DOHH2 (cell line): ENCODE measurements at regions not wholly inside any gene's neighbourhood (a gene's known extent, or its start where the extent isn't known, plus 50 kb on each side); places are given as distances from the start of the nearest gene placed in this dataset.

Source experiments
- CTCF ChIP-seq: fragments of 200-600 bp; sonication (generic); IDR thresholded peaks from one replicate; pipeline ENCODE4 v1.5.1; 2014; ENCODE audit warnings: antibody characterized with exemption, mild to moderate bottlenecking, low read depth, low read length; ENCODE audit not compliant: poor library complexity, severe bottlenecking
- EZH2phosphoT487 ChIP-seq: fragments of 200-600 bp; sonication (generic); IDR thresholded peaks from 2 replicates; pipeline ENCODE4 v1.6.1; 2017; ENCODE audit warnings: borderline replicate concordance, mild to moderate bottlenecking, antibody characterized with exemption, low read length, moderate library complexity, mixed read lengths

DNA sequence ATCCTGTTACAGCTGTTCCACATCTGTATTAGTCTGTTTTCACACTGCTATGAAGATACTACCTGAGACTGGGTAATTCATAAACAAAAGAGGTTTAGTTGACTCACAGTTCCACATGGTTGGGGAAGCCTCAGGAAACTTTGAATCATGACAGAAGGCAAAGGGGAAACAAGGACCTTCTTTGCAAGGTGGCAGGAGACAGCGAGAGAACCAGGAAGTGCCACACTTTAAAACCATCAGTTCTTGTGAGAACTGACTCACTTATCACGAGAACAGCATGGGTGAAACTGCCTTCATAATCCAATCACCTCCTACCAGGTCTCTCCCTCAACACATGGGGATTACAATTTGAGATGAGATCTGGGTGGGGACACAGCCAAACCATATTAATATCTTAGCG is 110.3 kb upstream of the TRABD2B start:
- TF ChIP-seq CTCF (no peak), EZH2phosphoT487 (no peak)
